Amniotic epithelial cell (primary cell): ENCODE measurements at regions not wholly inside any gene's neighbourhood (a gene's known extent, or its start where the extent isn't known, plus 50 kb on each side); places are given as distances from the start of the nearest gene placed in this dataset.
A peak's percentile ranks its signal among the peaks of the same experiment; 100 is the strongest.

Experiments
- DNase-seq: peaks from one replicate; pipeline ENCODE4 v3.0.0-alpha.2; 2010; ENCODE audit warnings: low read depth

DNA sequence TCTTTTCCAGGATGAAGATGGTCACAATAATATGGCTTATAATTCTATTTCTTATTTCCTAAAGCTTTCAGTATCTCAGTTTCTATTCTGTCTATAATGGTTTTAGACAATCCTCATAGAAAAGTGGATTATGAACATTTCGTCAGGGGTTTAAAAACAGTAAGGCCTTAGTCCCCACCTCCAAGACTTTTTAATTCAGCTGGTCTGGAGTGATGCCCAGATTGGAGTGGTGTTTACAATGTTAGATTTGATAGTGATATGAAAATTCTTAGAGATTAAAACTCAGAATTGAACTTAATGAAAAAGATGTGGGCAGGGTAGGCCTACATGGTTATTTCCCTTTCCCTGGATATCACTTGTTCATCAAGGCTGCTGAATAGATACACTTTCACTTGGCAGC lies 1238.3 kb downstream of the SORCS3 start:
- no peak for DNase-seq

DNA sequence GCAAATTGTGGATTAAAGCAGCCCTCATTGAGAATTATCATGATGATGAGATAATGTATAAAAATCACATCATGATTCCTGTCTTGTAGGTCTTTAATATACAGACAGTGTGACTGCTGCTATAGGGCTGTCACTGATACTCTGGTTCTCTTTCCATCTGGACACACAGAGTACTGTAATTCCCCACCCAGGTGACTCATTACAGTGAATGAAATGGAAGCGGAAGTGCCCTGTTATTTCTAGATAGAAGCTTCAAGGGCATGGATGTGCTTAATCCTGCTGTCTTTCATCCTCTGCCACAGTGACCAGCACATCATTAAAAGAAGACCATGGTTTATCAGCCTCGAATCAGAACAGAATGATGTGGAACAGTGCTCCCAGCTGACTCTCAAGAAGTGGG lies 1234.0 kb downstream of the SORCS3 start:
- peak; percentile 4 for DNase-seq

DNA sequence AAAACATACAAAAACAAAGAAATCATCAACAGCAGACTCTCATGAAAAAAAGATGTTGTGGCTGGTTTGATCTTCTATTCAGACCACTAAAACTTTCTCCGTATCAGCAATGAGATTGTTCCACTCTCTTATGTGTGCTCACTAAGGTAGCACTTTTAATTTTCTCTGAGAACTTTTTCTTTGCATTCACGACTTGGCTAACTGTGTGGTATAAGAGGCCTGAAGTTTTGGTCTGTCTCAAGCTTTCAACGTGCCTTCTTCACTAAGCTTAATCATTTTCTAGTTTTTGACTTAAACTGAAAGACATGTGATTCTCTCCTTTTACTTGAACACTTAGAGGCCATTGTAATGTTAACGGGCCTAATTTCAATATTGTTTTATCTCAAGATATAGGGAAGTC lies 1231.6 kb downstream of the SORCS3 start:
- no peak for DNase-seq

DNA sequence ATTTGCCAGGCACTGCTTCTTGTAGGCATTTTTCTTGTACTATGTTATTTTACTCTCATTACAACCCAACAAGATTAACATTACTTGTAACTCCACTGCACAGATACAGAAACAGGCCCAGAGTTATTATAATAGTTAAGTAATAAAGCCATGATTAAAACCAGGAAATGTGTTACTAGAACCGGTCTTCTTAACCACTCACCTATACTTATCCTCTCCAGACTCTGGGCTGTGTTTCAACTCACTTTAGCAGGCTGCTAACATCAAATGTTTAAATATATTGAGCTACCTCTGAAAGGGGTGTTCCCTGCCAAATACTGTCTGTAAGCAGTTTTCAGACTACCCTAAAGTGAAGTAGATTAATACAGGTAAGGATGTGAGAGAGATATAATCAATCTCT lies 1227.8 kb downstream of the SORCS3 start:
- no peak for DNase-seq

DNA sequence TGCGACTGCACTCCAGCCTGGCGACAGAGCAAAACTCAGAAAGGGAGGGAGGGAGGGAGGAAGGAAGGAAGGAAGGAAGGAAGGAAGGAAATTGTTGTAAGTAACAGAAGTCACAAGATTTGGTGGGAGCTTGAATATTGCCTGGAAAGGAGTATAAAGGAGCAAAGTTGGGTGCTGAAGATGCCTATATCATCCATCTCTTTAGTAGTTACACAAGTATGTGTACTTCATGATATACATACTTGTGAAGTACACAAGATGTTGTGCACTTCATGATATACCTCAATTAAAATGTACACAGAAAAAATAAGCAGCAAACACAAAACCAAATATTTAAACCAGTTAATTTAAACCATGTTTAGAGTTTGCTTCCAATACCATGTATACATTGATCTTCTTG lies 1223.8 kb downstream of the SORCS3 start:
- DNase-seq: no peak

DNA sequence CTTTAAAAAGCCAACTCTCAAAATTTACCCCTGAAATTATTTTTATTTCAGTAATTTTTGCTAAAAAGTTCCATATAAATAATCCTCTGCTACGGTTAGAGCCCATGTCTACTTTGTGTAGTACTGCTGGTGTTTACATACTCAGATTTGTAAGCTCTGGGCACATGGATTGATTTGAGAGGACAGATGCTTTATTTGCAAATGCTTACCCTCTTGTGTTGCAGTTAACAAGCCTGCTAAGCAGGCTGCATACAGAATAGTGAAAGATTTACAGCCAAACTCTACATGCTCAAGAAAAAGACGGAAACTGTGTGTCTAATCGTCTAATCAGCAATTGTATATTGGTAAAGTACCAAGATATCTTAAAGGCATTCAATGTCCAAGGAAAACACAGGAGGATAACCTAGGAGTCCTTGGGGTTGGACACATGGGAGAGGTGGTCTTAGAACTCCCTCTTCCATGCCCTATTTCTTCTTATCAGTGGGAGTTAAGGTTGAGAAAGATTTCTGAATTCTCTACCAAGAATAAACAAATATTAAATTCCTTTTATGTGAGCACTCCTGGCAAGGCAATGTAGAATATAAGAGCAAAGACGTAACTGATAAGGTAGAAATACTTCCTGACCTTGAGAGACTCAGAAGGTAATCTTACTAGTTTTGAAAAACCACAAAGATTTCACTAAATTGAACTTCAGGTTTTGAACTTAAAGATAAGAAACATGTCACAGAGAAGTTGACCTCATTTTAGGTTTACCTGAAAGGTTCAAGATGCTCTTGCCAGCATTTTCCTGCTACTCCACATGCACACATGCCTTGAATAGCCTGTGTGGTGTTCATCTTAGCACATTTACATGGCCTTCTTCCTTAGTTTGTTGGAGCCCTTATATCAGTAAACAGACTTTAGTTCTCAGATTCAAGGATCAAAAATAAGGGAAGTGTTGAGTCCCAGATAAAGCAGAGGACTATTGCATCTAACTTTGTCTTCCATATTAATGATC lies 1216.5 kb downstream of the SORCS3 start:
- peak; percentile 72 for DNase-seq

DNA sequence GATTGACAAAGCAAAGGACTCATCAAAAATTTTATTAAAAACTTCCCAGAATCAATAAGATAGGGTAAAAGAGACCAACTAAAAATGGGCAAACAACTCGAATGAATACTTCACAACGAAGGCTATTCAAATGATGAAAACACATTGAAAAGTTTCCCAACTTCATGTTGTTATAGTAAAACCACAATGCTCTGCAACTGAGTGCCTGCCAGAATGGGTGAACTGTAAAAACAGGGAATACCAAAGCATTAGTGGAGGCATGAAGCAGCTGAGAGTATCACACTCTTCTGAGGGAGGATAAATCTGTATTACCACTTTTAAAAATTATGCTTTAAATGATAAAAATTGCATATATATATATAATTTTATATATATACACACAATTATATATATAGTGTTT lies 1214.7 kb downstream of the SORCS3 start:
- DNase-seq: peak; percentile 84

DNA sequence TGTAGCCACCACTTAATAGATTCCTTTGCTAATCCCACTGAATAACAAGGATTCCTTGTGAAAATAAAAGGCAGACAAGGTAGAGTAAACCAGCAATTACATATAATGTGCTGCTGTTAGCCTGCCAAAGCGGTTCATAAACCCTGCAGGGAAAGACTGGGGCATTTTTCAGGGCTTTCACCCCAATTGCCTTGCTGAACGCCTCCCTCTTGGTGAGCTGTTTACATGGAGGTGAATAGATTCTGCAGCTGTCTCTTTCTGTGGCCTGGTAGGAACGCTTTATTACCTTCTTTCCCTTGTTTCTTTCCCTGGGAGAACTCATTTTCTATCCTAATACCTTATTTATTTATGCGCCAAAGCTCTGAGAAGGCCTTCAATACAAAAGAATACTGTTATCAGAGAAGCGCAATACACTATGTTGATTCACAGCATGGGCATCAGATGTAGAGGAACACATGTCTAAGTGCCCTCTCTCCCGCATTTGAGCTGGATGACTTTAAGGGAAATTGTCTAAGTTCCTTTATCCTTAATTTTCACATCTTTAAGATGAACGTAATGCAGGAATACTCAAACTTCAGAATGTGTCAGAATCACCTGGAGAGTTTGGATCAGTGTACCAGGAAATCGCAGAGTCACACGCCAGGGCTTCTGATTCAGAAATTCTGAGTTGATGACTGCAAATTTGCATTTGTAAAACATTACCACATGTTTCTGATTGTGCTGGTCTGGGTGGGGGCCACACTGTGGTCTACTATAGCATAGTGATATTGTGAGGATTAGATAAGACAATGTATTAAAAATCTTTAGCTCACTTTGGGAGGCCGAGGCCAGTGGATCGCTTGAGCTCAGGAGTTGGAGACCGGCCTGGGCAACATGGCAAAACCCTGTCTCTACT lies 1203.8 kb downstream of the SORCS3 start:
- DNase-seq: no peak

DNA sequence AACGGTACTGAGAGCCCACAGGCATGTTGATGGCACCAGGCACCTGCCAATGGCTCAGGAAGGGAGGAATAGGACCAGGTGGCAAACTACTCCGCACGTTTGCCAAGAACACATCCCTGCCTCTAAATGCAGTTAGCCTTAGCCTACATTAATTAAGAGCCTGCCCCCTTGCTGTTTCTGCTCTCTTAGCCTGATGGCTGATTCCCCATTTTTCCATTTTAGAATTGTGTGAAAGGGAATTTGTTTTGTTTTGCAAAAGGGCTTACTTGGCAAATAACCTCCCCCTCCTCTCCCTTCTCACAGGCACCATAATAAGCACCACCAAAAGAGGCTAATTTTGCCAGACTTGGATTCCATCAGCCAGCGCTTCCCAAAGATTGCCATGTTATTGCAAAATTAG lies 1203.2 kb downstream of the SORCS3 start:
- no peak for DNase-seq

DNA sequence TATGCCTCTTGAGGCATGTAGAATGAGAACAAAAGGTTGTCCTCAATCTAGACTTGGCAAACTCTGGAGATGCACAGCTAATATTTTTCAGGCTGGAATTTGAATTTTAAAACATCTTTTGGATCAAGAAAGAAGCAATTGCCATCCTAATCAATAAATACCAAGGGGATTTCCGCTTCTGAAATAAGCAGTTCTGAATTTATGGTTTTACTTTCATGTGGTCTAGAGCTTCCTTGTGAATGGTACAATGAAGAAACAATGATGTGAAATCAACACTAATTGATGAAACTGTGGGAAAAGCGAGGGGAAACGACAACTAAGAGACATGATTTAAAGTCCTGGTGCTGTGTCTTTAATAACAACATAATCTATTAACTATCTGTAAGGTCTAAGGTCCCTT lies 1202.7 kb downstream of the SORCS3 start:
- DNase-seq: no peak

DNA sequence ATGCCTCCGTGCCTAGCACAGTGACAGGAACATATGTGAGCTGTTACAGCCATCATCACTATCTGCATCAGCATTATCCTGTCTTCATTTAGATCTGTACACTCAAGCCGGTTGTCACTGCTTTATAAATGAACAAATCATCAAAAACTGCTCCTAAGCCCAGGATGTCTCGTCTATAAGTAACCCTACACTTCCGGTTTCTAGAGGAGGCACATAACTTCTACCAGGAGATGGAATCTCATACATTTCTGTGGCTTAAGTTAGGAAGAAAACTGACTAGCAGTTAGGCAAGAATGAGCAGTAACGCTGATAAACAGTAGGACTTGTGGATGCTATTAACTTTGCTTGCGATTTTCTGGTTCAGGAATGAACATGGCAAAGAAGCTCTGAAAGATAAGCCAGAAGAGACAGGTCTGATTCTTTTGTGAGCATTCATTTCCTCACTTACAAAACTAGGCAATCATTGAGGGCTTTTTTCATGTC lies 1199.2 kb downstream of the SORCS3 start:
- DNase-seq: peak; percentile 90

DNA sequence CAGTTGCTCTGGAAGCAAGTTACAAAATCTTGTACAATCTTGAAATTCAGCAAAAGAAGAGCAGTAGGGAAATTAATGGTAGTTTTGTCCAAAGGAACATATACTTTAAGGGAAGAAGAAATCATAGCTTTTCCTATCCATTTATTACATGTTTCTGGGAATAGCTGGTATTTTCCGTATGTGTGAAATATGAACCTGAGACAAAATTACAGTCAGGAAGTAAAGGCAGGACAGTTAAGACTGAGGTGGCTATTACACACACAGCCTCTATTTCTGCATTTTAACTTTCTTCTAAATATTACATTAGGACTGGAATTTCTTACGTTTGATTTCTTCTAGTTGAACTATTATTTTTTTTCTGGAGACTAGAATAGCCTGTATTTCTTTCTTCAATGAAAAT lies 1197.3 kb downstream of the SORCS3 start:
- DNase-seq: no peak

DNA sequence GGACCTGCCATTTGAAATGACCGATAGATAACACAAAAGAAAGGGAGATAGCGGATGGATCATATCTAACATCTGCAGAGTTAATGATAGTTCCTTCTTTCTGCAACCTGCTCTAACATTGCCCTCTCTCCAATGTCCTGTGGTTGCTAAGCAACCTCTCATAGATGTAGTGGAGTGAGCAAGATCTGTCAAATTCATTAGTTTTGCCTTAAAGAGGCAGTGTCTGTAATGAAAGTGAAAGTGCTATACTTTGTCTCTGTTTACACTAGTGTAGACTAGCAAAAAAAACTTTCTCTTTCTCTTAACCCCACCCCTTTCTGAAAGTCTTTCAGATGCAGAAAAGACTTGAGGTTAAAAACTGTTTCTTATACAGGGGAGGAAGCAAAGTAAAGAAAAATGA lies 1196.9 kb downstream of the SORCS3 start:
- DNase-seq: peak; percentile 73

DNA sequence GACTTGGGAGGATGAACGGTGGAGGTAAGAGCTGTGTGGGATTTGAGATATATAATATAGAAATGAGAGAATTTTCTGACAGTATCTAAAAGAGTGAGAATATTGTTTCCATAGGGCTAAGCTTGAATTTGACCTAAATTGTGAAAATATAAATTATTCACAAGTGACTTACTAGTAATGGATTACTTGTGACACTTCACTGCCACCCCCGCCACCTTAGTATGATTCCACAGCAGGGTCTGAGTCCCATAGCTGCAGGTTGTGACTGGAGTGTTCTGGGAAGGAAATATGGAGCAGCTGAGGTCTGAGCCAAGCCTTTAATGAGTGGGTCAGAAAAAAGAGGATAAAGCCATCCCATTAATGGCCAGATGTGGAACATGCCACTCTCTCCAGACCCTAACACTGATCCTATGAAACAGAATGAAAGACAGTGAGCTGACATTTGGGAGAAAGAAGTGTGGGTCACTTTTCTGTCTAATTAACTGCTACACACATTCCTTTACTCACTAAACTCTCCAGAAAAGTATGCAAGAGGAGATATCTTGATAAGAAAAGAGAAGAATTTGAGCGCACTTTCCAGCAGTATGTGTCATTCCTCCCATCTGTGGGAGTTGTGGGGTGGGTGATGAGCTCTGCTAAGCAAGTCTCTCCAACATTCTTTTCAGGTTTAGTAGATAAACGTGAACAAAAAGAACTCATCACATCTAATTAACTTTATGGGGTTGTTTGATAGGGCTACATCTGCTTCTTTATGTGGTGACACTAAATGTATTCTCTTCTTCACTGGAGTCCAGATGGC lies 1193.4 kb downstream of the SORCS3 start:
- DNase-seq: peak; percentile 86

DNA sequence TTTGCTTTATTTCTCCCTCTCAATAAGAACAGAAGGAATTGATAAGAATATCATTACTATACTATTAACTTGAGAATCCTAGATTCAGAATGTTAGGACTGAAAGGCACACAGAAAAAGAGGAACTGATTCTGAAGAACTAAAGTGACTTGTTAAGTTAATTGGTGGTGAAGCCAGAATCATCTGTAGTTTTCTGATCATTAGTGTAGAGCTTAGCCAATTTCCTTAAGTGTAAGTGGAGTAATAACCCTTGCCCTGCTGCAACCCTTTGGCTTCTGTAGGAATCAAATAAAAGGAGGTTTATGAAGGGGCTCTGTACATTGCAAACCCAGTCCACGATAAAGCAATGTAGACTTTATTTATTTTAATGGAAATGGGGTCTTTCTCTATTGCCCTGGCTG lies 1186.0 kb downstream of the SORCS3 start:
- no peak for DNase-seq

DNA sequence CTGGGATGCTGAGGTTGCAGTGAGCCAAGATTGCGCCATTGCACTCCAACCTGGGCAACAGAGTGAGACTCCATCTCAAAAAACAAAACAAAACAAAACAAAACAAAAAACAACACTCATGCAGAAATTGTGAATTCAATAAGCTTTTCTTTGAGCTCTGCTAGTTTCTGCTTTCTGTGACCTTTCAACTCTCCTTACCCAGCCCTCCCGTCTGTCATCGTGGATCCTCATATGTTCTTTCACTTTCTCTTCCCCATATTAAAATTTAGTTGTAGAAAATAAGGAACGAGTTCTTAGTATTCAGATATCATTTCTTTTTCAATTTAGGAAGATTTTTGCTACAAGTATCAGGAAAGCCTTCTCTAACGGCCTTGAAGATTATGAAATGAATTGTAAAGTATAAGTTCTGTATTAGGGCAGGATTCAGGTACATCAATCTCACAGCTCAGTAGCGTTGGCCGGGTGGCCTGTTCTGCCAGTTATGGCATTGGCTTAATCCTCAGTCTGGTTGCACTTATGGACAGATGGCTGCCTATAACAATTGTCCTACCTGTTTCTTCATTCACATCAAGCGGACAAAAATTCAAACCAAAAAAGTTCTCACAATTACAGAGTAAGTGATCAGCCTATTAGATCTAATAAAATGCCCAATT lies 1167.0 kb downstream of the SORCS3 start:
- no peak for DNase-seq

DNA sequence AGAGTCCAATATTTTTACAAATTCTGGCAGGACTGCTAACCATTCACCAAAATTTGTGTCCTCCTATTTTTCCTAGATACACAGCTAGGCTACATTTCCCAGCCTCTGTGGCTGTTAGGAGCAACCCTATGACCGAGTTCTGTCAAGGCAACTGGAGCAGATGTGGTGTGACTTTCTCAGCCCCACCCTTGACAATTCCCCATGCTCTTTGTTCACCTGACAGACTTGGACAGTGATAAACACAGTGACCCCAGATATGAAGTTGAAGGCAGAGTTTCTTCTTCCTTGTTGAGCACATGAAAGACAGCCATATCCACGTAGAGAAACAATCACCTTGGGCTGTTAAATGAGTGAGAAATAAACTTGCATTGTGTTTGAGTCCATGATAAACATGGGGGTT lies 1162.1 kb downstream of the SORCS3 start:
- DNase-seq: no peak

DNA sequence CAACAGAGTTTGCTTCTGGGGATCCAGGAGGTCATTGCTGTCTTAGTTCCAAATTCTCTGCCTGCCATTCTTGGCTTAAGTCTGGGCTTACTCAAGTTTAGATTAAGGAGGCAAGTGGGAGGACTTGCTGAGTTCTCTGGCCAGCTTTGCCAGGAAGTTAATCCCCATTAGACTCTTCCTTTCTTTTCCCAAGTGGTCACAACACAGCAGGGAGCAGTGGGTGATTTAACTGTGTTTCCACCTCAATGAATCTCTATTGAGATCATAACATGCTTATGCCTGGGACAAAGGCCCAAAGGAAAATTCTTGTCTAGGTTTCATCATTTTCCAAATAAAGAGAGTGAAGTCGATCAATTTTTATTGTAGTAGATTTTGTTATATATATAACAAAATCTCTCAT lies 1159.6 kb downstream of the SORCS3 start:
- DNase-seq: peak; percentile 37

DNA sequence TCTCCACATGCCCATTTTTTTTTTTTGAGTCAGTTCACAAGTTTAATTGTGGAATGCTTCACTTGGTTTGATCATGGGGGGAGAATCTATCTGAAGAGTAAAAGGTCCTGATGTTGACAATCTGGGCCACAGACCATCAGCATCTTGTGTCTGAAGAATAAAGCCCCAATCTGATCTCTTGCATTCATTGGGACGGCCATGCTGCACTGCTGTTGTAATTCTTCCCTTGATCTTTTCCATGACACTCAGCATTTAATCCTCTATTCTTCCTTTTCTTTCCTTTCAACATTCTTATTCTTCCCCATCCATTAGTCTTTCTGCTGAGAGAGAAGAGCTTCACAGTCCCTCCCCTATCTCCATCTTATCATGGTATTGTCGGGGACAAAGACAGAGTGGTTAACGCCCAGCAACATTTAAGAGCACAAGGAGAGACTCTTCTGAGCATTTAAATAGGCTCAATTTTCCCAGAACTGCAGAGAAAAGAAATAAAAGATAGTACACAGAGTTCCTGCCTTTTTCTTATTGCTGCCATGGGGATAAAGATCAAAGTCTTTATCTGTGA lies 1157.3 kb downstream of the SORCS3 start:
- no peak for DNase-seq

DNA sequence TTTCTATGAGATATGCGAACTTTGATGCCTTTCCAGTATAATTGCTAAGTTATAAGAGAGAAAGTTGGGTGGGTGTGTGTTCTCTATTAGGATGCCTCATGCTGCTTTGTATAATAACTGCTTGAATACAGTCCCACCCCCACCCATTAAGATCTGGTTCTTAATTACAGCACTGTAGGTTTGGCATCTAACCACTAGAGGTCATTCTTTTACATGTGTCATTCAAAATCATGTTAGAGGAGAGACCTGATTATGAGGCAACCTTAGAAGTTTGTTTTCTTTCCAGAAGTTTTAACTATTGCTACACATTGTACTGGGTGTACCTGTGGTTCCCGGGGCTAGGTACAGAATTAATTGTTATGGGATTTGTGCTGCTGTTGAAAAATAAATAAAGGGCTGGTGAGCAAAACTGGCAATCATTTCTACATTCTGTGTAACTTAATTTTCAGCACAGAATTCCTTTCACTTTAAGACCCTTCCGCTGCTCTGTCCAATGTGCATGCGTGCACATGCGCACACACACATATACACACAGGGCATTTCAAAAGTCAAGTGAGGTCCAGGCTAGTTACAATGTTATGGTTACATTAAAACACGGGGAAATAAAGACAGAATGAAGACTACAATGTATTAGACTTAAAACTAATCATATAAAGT lies 1156.3 kb downstream of the SORCS3 start:
- peak; percentile 83 for DNase-seq

DNA sequence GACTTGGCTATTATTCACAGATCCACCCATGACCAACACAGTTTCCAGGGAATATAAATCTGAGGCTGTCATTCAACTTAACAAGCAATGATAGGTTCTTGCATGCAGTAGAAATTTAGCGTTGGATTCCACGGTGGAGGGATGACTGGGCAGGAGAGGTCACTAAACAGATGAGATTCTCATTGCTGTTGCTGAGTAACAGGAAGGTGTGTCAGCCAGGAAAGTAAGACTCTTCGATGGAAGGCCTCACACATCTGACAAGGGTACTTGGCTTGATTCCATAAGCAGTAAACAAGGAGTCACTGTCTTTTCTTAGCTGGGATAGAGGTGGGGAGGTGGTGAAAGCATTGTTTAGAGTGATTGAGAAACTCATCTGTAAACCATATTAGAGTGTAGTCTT lies 1152.0 kb downstream of the SORCS3 start:
- peak; percentile 40 for DNase-seq
